ENCODE measurements at regions not wholly inside any gene's neighbourhood (a gene's known extent, or its start where the extent isn't known, plus 50 kb on each side); places are given as distances from the start of the nearest gene placed in this dataset.

GRCh38 chr16:86045591-86045971 lies 146.6 kb downstream of the IRF8 start:
- Histone ChIP-seq H2AFZ (replicated peaks) (no peak overlapping the region), H3K27ac (no peak overlapping the region), H3K9me3 (ENCODE audit: low read depth) (no peaks in the 10 kb centered on the region), H3K79me2 (ENCODE audit: low read depth) (no peaks in the 10 kb centered on the region), H3F3A (ENCODE audit: low read depth) (peaks cover 9% of the 10 kb centered on the region), H3K4me2 (no peak overlapping the region), H3K9ac (no peak overlapping the region), H4K20me1 (ENCODE audit: low read depth) (no peaks in the 10 kb centered on the region), H3K4me1 (peaks cover 5% of the 10 kb centered on the region), H3K4me3 (no peak overlapping the region), H3K27me3 (peaks cover 9% of the 10 kb centered on the region), H3K36me3 (no peaks in the 10 kb centered on the region)
- no peak for DNase-seq (ENCODE audit: low spot score)
- peaks cover 35% of the 10 kb centered on the region for H3K27me3 Mint-ChIP-seq (ENCODE audit: insufficient read depth, low read depth)
- TF ChIP-seq, protein P1, sequence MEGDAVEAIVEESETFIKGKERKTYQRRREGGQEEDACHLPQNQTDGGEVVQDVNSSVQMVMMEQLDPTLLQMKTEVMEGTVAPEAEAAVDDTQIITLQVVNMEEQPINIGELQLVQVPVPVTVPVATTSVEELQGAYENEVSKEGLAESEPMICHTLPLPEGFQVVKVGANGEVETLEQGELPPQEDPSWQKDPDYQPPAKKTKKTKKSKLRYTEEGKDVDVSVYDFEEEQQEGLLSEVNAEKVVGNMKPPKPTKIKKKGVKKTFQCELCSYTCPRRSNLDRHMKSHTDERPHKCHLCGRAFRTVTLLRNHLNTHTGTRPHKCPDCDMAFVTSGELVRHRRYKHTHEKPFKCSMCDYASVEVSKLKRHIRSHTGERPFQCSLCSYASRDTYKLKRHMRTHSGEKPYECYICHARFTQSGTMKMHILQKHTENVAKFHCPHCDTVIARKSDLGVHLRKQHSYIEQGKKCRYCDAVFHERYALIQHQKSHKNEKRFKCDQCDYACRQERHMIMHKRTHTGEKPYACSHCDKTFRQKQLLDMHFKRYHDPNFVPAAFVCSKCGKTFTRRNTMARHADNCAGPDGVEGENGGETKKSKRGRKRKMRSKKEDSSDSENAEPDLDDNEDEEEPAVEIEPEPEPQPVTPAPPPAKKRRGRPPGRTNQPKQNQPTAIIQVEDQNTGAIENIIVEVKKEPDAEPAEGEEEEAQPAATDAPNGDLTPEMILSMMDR (IDR thresholded peaks at IDR 0.05), result no peak
- TF ChIP-seq EZH2phosphoT487 (IDR thresholded peaks at IDR 0.05), result no peak
- no peak overlapping the region for H3K27ac Mint-ChIP-seq
- no peak overlapping the region for H3K4me3 Mint-ChIP-seq
- no peaks in the 10 kb centered on the region for H3K9me3 Mint-ChIP-seq
- no peaks in the 10 kb centered on the region for H3K36me3 Mint-ChIP-seq
- H3K4me1 Mint-ChIP-seq, result peaks cover 53% of the 10 kb centered on the region

- Histone ChIP-seq H3K4me2 (no peak overlapping the region), H3K36me3 (no peaks in the 10 kb centered on the region), H4K20me1 (ENCODE audit: low read depth) (no peaks in the 10 kb centered on the region), H3K79me2 (ENCODE audit: low read depth) (no peaks in the 10 kb centered on the region), H3K27ac (no peak overlapping the region), H3K4me1 (peaks cover 5% of the 10 kb centered on the region), H3K9me3 (ENCODE audit: low read depth) (no peaks in the 10 kb centered on the region), H3K9ac (no peak overlapping the region), H3K4me3 (no peak overlapping the region), H2AFZ (replicated peaks) (no peak overlapping the region), H3K27me3 (peaks cover 9% of the 10 kb centered on the region), H3F3A (ENCODE audit: low read depth) (peaks cover 9% of the 10 kb centered on the region)
- peaks cover 55% of the 10 kb centered on the region for H3K4me1 Mint-ChIP-seq
- no peak overlapping the region for H3K4me3 Mint-ChIP-seq
- H3K9me3 Mint-ChIP-seq, result no peaks in the 10 kb centered on the region
- no peak for DNase-seq (ENCODE audit: low spot score)
- no peaks in the 10 kb centered on the region for H3K36me3 Mint-ChIP-seq
- no peak for TF ChIP-seq EZH2 (IDR thresholded peaks at IDR 0.05)
- TF ChIP-seq EZH2phosphoT487 (IDR thresholded peaks at IDR 0.05), result no peak
- TF ChIP-seq, protein P1 (IDR thresholded peaks at IDR 0.05), result no peak
- H3K27ac Mint-ChIP-seq, result peak overlapping the region; percentile 91
- H3K27me3 Mint-ChIP-seq (ENCODE audit: insufficient read depth, low read depth), result peaks cover 38% of the 10 kb centered on the region
Measured at GRCh38 chr16:86046026-86046425, 147.1 kb downstream of the IRF8 start.

GRCh38 chr16:86046667-86047270 lies 147.8 kb downstream of the IRF8 start:
- Mint-ChIP-seq H3K9me3 (no peaks in the 10 kb centered on the region), H3K36me3 (no peaks in the 10 kb centered on the region), H3K27me3 (ENCODE audit: insufficient read depth, low read depth) (peaks cover 40% of the 10 kb centered on the region), H3K4me1 (peaks cover 51% of the 10 kb centered on the region), H3K27ac (no peak overlapping the region), H3K4me3 (no peak overlapping the region)
- Histone ChIP-seq H4K20me1 (ENCODE audit: low read depth) (no peaks in the 10 kb centered on the region), H3K4me2 (no peak overlapping the region), H3K9me3 (ENCODE audit: low read depth) (no peaks in the 10 kb centered on the region), H3K4me3 (no peak overlapping the region), H3K27ac (no peak overlapping the region), H3F3A (ENCODE audit: low read depth) (peaks cover 9% of the 10 kb centered on the region), H3K4me1 (peaks cover 5% of the 10 kb centered on the region), H3K79me2 (ENCODE audit: low read depth) (no peaks in the 10 kb centered on the region), H3K27me3 (peaks cover 9% of the 10 kb centered on the region), H3K36me3 (no peaks in the 10 kb centered on the region), H3K9ac (no peak overlapping the region), H2AFZ (replicated peaks) (no peak overlapping the region)
- TF ChIP-seq EZH2 (IDR thresholded peaks at IDR 0.05) (no peak), EZH2phosphoT487 (IDR thresholded peaks at IDR 0.05) (no peak)
- TF ChIP-seq, protein P1 (IDR thresholded peaks at IDR 0.05), result no peak
- DNase-seq (ENCODE audit: low spot score), result no peak

Measured in neural progenitor cell (in vitro differentiated cells).